ENCODE measurements at regions not wholly inside any gene's neighbourhood (a gene's known extent, or its start where the extent isn't known, plus 50 kb on each side); places are given as distances from the start of the nearest gene placed in this dataset.

DNA sequence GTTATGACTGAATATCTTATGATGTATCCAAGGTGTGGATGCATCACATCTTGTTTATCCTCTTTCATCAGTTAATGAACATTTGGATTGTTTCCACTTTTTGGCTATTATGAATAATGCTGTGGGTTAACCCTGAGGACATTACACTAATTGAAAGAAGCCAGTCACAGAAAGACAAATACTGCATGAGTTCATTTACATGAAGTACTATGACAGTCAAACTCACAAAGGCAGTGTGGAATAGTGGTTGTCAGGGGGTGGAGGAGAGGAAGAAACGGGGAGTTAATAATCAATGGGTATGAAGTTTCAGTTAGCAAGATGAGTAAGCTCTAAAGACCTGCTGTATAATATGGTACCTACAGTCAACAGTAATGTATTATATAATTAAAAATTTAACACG is 409.4 kb upstream of the CTNND2 start:
- DNase-seq = no peak

DNA sequence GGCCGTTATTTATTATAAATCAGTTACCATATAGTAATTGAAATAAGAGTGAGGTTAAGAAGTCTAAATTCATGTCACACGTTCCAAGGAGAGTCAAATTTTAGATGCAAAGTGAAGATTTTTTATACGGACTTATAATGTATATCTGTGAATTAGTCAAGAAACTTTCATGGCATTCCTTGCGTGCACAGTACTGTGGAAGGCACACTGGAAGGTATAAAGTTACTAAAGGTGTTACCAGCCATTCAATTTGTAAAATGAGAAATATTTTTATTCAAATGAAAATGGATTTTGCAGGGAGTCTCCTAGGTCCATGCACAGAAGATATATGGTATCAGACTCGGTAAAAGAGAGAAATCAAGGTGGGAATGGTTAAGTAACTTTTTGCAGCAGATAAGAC is 408.1 kb upstream of the CTNND2 start:
- no peak for DNase-seq

DNA sequence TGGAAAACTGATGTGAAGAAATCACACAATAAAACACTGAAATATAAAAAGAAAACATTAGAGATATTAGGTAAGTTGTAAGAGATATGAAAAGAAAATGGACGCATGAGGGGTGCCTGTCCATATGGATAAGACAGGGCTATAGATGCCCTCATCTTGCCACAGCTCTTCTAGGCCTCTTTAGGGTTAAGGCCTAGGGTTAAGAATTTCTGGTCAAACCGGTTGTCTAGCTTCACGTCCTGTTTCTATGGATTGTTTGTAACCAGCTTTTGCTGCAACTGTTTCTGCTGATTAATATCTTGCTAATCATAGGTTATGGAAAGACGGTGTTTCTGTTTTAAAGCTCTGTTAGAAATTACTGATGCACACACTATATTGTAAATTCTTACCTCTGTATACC is 389.9 kb upstream of the CTNND2 start:
- no peak for DNase-seq

DNA sequence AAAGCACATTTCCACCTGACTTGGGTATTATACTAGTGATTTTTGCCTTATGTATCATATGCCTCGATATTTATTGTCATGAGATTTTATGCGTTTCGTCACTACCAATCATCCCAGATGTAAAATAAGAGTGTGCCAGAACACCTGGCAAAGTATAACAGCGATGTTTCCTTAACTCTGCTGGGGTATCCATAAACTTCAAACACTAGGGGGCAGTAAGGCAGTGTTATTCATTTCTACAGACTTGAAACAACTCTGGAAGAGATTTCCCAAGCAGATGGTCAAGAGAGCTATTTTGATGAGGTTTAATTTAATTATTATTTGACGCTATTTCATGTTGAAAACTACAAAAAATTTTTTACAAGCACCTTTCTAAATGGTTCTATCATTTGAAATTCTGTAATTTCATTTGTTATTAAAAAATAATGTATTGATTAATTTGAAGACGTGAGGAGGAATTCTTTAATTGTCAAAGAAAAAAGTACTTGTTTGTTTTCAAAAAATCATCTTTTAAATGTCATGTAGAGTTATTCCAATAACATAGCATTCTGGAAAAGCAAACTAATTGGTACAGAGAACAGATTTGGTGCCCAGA is 388.5 kb upstream of the CTNND2 start:
- DNase-seq = no peak

DNA sequence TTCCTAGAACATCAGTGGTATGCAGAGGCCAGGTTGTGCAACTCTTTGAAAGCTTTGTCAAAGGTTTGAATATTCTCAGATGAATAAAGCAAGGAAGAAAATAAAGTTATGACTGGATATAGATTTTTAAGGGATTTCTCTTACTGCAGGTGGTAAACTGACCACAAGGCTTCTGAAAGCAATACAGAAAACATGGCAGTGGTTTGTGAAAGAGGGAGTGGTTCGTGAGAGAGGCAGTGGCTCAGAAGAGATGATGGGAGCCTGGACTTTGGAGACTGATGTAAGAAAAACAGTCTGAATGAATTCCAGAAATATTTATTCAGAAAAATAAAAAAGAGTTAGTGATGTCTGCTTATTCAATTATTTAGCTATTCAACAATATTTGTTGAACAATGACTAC is 380.4 kb upstream of the CTNND2 start:
- no peak for DNase-seq

DNA sequence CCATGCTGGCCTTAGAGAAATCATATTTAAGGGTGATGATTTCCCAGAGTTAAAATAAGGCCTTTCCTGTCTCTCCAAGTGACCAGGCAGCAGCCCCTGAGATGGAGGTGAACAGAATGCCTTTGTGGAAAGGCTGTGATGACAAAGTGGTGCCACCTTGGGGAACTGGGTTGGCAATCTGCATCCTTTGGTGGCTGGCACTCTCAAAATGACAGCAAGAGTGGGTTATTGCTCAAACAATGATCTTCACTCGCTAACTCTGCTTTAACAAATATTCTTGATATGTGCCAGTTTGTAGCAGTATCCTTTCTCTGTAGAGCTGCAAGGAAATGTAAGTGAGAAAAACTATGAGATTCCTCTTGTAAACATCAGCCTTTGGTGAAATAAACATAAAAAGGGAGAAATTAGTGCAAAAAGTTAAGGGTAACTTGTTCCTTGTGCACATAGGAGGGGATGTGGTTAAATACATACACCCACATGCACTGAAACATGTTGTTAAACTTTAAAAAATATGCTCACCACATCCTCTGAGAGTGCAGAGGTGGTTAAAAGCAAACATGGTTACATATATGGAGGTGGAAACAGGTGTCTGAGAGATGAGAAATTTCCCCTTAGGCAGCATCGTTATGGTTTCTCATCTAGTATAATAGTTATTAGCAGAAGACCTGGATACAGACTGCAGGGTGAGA is 373.4 kb upstream of the CTNND2 start:
- no peak for DNase-seq

DNA sequence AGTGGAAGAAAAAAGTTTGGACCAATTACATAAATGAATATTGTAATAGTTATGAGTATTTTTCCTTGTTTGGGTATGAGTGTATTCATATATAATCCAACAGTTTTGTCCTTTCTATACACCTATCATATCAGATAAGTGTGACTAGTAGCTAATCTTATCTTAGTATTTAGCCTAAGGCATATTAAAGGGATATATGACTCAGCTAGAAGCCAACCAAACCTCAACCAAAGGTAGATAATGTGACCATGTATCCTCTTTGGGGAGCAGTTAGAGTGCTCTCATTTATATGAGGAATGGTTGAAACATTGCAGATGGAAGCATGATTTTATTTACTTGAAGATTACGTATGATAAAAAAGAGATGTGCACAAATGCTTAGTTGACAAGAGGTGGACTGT is 370.0 kb upstream of the CTNND2 start:
- DNase-seq = no peak

DNA sequence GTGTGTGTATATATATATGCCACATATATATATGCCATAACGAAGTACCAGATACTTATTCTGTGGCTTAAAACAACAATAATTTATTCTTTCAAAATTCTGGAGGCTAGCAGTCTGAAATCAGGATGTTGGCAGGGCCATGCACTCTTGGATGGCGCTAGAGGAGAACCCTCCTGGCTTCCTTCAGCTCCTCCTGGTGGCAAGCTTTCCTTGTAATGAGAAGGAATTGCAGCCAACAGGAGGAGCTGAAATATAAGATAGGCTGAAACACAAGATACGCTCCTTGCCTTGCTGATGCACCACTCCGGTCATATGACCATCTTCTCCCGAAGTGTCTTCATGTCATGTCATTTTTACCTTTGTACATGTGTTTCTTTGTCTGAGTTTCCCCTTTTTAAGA is 368.1 kb upstream of the CTNND2 start:
- no peak for DNase-seq

DNA sequence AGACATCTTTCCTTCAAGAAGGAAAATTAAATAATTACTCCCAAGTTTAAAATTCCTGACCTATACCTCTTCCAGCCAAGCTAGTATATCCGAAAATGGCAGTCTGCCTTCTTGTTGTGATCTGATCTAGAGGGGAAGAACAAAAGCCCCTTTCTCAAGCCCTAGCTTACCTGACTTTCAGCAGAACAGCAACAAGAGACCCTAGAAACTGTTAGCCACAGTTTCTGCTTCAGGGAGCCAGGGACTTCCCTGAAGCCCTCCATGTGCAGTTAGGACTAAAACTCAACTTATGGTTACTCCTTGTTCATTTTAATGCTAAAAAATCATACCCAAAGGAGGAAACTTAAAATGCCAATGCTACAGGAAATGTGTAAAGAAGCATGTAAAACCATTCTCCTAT is 366.7 kb upstream of the CTNND2 start:
- no peak for DNase-seq

DNA sequence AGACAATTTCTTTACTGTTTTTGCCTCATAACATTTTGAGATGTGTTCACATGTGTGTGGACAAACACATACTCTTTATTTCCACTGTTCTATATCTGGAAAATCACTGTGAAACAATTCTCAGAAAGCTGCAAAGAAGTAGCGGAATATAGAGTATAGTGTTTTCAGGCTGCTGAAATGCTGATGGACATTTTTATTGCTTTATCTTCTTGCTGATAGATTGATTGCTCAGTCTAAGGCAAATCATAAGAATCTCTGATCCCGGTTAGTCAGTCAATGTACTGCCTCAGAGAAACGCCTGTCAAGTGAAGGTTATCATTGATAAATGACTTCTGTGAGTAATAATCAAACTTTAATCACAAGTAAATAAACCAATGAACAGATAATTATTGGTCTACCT is 364.9 kb upstream of the CTNND2 start:
- no peak for DNase-seq

DNA sequence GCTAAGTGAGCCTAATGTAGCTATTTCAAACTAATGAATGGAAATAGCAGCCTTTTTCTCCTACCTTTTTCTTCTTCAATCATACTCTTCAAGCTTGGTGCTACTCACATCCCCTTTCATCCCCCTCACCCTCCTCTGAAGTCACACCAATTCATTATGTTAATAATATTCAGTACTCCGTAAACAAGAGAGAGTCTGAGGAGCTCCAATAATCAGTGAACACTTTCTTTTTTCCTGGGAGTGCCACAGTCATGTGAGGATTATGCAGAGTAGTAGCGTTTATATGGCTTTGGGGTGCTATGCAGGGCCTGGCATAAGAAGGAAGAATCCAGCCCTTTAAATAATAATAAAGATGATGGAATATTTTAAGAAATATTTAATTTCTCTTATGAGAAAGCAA is 354.3 kb upstream of the CTNND2 start:
- DNase-seq = no peak

DNA sequence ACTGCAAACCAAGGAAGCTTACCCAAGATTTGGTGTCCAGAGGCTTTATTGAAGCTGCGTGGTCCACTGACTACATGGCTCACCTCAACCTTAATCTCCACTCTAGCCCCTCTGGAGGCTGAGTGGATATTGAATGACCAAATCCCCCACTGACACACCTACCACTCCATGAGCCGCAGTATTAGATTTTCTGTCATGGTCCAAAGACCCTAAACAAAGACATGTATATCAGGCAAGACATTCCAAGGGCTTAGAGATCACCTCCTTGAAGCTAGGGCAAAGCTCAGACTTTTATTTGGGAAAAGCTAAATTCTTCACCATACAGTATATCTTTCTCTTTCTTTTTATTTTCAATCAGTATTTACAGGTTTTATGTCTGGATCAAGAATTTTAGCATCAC is 346.2 kb upstream of the CTNND2 start:
- DNase-seq = no peak

DNA sequence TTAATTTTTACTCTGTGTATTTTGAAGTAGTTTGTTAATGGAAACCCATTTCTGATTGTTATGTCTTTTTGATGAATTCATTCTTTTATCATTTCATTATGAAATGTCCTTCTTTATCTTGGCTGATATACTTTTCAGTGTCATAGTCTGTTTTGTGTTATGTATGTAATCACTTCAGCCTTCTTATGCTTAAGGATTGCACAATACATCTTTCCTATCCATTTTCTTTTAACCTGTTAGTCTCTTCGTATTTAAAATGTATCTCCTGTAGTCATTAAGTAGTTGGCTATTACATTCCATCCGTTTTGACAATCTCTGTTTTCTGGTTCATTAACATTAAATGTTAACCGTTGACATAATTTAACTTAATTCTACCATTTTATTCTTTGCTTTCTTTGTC is 344.6 kb upstream of the CTNND2 start:
- no peak for DNase-seq

DNA sequence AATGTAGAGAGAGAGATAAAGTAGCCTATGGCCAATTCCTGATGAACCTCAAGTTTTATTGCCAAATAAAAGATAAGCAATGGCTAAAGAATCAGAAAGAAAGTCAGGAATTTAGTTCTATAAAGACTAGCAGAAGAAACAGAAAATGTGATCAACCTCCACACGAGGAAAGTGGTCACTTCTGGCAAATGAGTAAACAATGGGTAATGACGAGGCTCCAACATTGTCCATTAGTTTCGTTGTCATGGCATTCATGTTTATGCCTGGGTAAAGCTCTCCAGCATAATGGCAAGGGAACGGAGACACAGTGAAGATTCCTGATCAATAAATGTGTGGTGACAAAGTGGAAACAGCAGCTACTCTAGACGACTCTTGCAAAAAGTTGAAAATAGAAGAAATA is 341.8 kb upstream of the CTNND2 start:
- DNase-seq = no peak

DNA sequence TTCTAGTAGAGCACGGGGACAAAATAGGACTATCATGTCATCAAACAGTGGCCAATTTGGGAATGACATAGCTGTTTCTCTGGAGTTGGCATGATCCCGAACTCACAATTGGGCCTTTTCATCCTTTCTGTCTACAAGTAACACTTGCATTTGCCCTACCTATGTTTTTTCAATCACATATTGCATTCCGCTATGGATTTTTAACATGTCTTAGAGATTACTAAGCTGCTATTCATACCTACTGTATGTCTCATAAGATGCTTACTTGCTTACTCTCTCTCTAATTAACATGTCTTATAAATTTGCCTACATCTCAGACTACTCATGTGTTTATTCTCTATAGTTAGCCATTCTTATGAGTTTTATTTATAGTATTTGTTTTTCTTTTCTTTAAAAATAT is 341.2 kb upstream of the CTNND2 start:
- DNase-seq = no peak

DNA sequence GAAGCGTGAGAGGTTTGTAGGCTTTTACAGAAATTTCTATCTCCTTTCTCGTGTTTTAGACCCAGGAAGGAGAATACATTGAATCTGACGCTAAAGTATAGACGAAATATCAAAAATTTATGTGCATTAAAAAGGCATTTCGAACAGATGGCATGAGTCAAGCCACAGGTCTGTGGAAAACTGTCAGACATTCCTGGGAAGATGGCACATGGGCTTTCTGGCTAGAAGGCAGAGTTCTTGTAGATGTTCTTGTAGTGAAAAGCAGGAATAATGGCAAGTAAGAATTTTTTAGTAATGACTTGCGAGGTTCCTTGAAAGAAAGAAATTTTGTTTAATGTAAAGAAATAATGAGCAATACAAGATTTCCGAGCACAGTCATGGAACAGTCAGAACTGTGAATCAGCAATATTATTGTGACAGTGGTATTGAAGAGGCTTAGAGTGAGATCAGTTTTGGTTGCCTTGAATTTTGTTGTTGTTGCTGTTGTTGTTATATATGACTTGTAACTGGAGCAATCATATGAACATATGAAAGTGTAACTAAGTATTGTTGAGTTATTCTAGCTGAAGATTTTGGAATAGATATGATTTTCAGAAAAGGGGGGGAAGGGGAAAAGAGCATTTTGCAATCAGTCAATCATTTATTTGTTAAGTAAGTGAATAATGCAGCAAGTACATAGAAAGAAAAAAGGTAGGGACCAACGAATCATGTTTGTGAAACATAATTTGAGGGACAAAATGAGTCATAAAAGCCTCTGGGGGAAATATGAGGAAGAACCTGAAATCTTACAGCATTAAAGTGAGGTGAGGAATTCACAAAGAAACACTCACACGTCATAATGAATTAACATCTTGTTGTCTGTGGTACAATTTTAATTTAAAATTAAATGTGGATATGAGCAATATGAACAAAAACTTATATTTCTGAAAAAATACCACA is 339.0 kb upstream of the CTNND2 start:
- no peak for DNase-seq

DNA sequence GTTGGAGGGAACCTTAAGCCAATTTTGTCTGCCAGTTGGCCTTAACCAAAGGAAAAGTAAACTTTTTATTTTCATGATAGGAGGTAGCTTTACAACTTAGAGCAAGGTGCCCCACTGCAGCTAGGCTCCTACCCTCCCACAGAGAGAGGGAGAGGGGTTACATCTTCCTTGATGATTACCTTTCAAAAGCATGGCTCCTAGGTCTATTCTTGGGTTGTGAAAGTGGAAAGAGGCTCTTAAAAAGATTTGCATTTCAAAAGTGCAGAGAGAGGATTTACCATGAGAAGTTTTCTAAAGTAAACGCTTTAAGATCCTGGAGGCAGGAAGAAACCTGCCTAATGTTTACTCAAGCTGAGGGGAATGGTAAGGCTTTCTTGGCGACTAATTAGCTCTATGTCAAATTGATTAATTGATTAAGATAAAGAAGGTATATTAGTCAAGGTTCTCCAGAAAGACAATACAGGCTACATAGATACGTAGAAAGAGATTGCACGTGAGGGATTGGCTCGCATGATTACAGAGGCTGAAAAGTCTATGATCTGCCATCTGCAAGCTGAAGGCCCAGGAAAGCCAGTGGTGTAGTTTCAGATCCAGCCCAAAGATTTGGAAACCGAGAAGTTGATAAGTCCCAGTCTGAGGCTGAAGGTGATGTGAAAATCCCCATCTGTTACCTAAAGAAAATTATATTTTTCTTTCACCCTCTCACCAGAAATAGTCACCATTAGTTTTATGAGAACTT is 333.8 kb upstream of the CTNND2 start:
- DNase-seq = no peak

DNA sequence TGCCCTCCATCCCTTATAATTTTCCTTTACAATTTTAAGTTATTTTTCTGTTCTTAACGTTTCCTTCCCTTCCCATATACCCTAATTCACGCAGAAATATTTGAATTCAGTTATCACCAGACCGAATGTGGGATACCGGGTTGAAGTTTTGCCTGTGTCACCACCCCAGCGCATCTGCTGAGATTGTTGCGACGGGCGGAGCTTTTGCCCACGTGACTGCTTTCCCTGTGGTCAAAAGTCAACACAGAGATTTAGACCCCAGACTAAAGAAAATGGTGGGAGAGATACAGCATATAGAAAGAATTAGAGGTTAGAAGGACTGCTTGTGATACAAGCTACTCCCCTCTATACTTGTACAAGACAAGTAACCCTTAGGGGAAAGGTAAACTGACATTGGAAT is 326.4 kb upstream of the CTNND2 start:
- DNase-seq = no peak

DNA sequence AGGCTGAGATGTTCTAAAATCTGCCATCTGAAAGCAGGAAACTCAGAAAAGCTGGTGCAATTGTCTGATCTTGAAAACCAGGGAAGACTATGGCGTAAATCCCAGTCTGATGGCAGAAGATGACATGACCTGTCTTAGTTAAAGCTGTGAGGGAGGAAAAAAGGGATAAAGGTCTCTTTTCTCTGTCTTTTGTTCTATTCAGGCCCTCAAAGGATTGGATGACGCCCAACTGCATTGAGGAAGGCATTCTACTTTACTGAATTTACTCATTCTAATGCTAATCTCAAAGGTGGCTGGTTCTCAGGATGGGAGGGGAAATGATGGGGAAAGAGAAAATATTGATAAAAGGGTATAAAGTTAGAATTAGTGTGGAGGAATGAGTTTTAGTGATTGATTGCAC is 312.8 kb upstream of the CTNND2 start:
- DNase-seq = no peak

DNA sequence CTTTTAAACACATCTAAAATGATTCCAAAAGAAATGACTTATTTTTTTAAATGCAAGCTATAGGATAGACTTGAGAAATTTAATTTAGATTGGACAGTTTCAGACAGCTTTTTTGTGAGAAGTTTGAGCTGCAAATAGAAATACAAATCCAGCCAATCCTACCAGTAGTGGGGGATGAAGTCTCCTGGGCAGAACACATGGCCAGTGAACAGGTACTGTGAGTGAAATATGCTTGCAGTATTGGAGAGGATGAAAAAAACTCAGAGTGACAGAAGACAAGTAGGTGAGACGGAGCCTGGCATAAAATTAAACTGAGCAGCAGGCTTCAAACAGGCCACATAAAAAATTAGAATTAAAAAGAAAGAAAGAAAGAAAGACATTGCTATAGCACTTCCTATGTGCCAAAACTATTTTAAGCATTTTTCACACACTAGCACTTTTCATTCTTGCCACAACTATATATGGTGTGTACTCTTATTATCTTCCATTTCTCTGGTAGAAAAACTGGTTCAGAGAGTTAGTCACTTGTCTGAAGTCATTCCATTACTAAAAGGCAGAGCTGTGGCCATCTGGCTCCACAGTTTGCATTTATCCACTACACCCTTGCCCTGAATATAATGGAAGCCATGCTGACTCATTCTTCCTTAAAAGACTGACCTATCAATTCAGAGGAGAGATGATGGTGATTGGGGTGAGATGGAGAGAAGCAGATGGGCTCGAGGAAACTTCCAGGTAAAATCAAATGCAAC is 310.2 kb upstream of the CTNND2 start:
- no peak for DNase-seq

DNA sequence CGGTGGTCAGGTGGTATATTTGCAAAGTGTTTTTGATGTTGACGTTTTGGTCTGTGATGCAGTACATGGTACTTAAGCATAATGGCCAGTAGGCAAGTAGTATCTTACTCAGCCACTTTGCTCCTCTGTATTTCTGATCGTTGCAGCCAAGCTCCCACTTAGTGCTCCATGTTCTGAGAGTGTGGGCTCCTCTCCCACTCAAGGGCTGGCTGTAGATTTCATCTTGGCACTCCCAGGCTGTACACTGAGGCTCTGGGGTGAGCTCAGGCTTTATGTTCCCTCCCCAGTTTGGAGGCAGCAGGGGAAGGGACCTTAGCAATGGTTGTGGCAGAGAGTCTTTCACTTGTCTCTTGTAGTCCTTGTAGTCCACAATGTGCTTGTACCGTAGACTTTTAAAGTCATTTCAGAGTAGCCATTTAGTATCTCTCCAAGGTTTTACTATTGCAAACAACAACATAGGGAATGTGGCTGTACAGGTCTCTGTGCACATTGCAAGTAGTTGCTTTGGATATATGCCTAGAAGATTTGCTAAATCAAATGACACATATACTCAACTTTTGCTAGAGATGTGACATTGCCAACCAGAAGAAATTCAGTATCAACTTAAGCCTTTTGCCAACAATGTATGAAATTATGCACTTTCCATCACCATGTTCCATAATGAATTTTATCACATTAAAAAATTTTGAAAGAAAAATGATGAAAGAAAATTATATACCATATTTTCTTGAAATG is 304.3 kb upstream of the CTNND2 start:
- DNase-seq = no peak

DNA sequence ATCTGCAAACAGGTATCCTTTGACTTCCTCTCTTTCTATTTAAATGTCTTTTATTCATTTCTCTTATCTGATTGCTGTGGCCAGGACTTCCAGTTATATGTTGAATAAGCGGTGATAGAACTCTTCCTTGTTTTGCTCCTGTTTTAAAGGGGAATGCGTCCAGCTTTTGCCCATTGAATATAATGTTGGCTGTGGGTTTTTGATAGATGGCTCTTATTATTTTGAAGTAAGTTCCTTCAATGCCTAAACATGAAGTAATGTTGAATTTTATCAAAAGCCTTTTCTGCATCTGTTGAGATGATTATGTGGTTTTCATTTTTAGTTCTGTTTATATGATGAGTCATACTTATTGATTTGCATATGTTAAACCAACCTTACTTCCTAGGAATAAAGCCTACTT is 300.5 kb upstream of the CTNND2 start:
- no peak for DNase-seq

Measured in bone marrow (tissue), 2 donors.